ENCODE measurements at regions not wholly inside any gene's neighbourhood (a gene's known extent, or its start where the extent isn't known, plus 50 kb on each side); places are given as distances from the start of the nearest gene placed in this dataset.

GRCh38 chr4:19381068-19381467 lies 870.6 kb upstream of the SLIT2 start:
- TF ChIP-seq, protein P1, sequence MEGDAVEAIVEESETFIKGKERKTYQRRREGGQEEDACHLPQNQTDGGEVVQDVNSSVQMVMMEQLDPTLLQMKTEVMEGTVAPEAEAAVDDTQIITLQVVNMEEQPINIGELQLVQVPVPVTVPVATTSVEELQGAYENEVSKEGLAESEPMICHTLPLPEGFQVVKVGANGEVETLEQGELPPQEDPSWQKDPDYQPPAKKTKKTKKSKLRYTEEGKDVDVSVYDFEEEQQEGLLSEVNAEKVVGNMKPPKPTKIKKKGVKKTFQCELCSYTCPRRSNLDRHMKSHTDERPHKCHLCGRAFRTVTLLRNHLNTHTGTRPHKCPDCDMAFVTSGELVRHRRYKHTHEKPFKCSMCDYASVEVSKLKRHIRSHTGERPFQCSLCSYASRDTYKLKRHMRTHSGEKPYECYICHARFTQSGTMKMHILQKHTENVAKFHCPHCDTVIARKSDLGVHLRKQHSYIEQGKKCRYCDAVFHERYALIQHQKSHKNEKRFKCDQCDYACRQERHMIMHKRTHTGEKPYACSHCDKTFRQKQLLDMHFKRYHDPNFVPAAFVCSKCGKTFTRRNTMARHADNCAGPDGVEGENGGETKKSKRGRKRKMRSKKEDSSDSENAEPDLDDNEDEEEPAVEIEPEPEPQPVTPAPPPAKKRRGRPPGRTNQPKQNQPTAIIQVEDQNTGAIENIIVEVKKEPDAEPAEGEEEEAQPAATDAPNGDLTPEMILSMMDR (IDR thresholded peaks at IDR 0.05; ENCODE audit: low read depth, low read length, poor library complexity, severe bottlenecking): no peak
- TF ChIP-seq EZH2phosphoT487 (IDR thresholded peaks at IDR 0.05; ENCODE audit: borderline replicate concordance, low read length): no peak

All from DOHH2 (cell line).